ENCODE measurements at regions not wholly inside any gene's neighbourhood (a gene's known extent, or its start where the extent isn't known, plus 50 kb on each side); places are given as distances from the start of the nearest gene placed in this dataset.

- TF ChIP-seq ARNTL (CRISPR knock-in tag; IDR thresholded peaks at IDR 0.05; ENCODE audit: borderline replicate concordance, low read depth) (no peak), ZC3H10 (CRISPR knock-in tag; IDR thresholded peaks at IDR 0.05) (no peak), RARB (CRISPR knock-in tag; IDR thresholded peaks at IDR 0.05) (no peak), PATZ1 (CRISPR knock-in tag; IDR thresholded peaks at IDR 0.05; ENCODE audit: borderline replicate concordance) (no peak), TSHZ2 (CRISPR knock-in tag; IDR thresholded peaks at IDR 0.05) (no peak), GLIS3 (CRISPR knock-in tag; IDR thresholded peaks at IDR 0.05) (no peak), TCF4 (CRISPR knock-in tag; IDR thresholded peaks at IDR 0.05; ENCODE audit: borderline replicate concordance) (no peak), OSR1 (CRISPR knock-in tag; IDR thresholded peaks at IDR 0.05) (no peak), SNAI2 (CRISPR knock-in tag; IDR thresholded peaks at IDR 0.05) (no peak), ZNF565 (CRISPR knock-in tag; conservative IDR thresholded peaks at IDR 0.05; ENCODE audit: low read depth) (no peak), CREB5 (CRISPR knock-in tag; IDR thresholded peaks at IDR 0.05; ENCODE audit: low read depth) (no peak), BACH2 (CRISPR knock-in tag; IDR thresholded peaks at IDR 0.05; ENCODE audit: borderline replicate concordance) (no peak), CSDC2 (CRISPR knock-in tag; IDR thresholded peaks at IDR 0.05) (no peak), TOX (CRISPR knock-in tag; IDR thresholded peaks at IDR 0.05; ENCODE audit: borderline replicate concordance) (no peak), ZFP3 (CRISPR knock-in tag; IDR thresholded peaks at IDR 0.05) (no peak), ZNF70 (CRISPR knock-in tag; IDR thresholded peaks at IDR 0.05) (no peak), PPARA (CRISPR knock-in tag; IDR thresholded peaks at IDR 0.05; ENCODE audit: borderline replicate concordance) (no peak)
- ATAC-seq = no peak
Observed at GRCh38 chr2:144607891-144608521, 88.1 kb upstream of the ZEB2 start.

- no peak for ATAC-seq
- TF ChIP-seq TOX (CRISPR knock-in tag; IDR thresholded peaks at IDR 0.05; ENCODE audit: borderline replicate concordance) (no peak), PPARA (CRISPR knock-in tag; IDR thresholded peaks at IDR 0.05; ENCODE audit: borderline replicate concordance) (no peak), TCF4 (CRISPR knock-in tag; IDR thresholded peaks at IDR 0.05; ENCODE audit: borderline replicate concordance) (no peak), SNAI2 (CRISPR knock-in tag; IDR thresholded peaks at IDR 0.05) (no peak), GLIS3 (CRISPR knock-in tag; IDR thresholded peaks at IDR 0.05) (no peak), ZFP30 (CRISPR knock-in tag; IDR thresholded peaks at IDR 0.05) (no peak), CSDC2 (CRISPR knock-in tag; IDR thresholded peaks at IDR 0.05) (no peak), ZC3H10 (CRISPR knock-in tag; IDR thresholded peaks at IDR 0.05) (no peak), ZNF70 (CRISPR knock-in tag; IDR thresholded peaks at IDR 0.05) (no peak)
Observed at GRCh38 chr2:144607099-144607498, 87.2 kb upstream of the ZEB2 start.

- TF ChIP-seq ISL1 (CRISPR knock-in tag; IDR thresholded peaks at IDR 0.05) = no peak
- ATAC-seq = no peak
Observed at GRCh38 chr2:144606466-144607095, 86.7 kb upstream of the ZEB2 start.

- ATAC-seq = no peak
- no peak for TF ChIP-seq CREB5 (CRISPR knock-in tag; IDR thresholded peaks at IDR 0.05; ENCODE audit: low read depth)
- TF ChIP-seq TOX (CRISPR knock-in tag; IDR thresholded peaks at IDR 0.05; ENCODE audit: borderline replicate concordance) = no peak
- no peak for TF ChIP-seq OSR1 (CRISPR knock-in tag; IDR thresholded peaks at IDR 0.05)
- TF ChIP-seq POU6F1 (CRISPR knock-in tag; IDR thresholded peaks at IDR 0.05; ENCODE audit: borderline replicate concordance, low read depth) = no peak
- TF ChIP-seq TSHZ2 (CRISPR knock-in tag; IDR thresholded peaks at IDR 0.05) = no peak
Observed at GRCh38 chr2:144605231-144605840, 85.4 kb upstream of the ZEB2 start.
